ENCODE measurements at regions not wholly inside any gene's neighbourhood (a gene's known extent, or its start where the extent isn't known, plus 50 kb on each side); places are given as distances from the start of the nearest gene placed in this dataset.

DNA sequence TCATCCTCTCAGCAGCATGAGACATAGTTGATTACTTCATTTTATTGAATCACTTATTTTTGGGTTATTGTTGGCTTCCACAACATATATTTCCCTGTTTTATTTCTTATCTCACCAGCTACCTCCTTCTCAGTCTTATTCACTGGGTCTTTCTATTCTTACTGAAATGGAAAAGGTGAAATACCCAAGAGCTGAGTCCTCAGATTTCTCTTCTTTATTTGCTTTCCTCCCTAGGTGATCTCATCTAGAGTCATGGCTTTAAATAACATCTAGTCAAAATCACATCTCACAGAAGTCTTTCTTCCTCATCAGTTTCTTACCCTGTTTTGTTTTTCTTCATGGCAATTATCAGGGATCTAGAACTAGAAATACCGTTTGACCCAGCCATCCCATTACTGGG lies 105.0 kb upstream of the RBBP8 start:
- no peak for TF ChIP-seq POLR2AphosphoS5 (IDR thresholded peaks at IDR 0.05; ENCODE audit: low read depth, low read length)
- no peak for TF ChIP-seq REST (IDR thresholded peaks at IDR 0.05; ENCODE audit: insufficient read depth in 1 of 2, low read depth in 2 of 2, low read length in 2 of 2)
